GM21390 (cell line): ENCODE measurements at regions not wholly inside any gene's neighbourhood (a gene's known extent, or its start where the extent isn't known, plus 50 kb on each side); places are given as distances from the start of the nearest gene placed in this dataset.

Experiments used
- ATAC-seq: cut with Tn5 transposase; IDR thresholded peaks from one replicate; pipeline ENCODE4 v1.9.1; 2021; ENCODE audit not compliant: unreplicated experiment

DNA sequence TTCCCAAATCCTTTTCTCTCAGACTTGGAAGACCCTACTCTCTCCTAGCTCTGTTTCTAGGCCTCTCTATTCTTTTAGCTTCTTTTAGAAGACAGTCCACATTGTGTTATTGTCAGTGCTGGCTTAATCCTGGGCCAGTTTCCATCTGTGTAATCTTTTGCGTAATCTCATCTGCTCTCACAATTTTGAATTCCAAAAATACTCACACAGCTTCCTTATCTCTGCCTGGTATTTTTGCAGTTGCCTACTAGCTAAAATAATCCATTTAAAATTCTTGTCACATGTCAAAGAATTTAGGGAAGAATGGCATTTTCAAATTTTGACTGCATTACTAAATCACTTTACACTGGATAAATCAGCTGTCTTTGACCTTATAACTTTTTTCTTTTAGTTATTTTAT, 200.6 kb upstream of the MEX3C start:
- ATAC-seq, result no peak

DNA sequence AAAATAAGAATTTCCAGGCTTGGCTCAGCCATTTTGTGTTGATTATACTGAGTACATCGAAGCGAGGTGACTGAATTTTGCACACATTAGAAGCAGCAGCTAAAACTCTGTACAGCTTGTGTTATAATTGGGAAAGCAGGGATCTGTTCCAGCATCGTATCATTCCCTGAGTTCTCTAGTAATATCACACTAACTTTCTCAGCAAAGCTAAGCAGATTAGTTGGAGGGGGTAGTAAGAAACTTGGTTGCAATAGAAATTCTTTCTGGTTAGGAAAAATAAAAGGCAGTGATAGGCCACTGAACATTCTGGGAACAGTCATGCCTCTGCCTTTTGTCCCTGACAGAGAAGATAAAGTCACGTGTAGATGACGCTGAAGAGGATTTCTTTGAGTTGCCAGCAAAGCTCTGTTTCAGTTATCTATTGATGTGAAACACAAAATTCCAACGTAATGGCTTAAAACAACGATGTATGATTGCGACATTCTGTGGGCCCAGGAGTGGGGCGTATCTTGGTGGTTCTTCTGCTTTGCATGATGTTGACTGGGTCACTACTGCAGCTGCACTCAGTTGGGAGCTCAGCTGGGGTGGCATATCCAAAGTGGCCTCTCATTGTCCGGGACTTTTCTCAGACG, 202.1 kb upstream of the MEX3C start:
- ATAC-seq, result no peak

DNA sequence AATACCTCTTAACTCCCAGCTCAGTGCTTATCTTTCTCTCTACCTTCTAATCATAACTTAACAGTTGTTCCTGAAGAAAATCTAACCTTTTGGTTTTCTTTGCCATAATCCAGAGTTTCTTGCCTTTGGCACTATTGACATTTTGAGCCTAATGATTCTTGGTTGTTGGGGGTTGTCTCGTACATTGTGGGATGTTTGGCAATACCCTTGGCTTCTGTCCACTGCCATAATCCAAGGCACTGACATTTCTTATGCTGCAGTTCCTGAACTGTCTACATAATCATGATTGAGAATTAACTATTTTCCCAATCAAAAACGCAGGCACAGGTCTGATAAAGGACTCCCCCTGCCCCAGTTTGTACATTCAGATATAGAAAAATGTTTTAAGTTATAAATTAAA, 203.2 kb upstream of the MEX3C start:
- ATAC-seq, result no peak

DNA sequence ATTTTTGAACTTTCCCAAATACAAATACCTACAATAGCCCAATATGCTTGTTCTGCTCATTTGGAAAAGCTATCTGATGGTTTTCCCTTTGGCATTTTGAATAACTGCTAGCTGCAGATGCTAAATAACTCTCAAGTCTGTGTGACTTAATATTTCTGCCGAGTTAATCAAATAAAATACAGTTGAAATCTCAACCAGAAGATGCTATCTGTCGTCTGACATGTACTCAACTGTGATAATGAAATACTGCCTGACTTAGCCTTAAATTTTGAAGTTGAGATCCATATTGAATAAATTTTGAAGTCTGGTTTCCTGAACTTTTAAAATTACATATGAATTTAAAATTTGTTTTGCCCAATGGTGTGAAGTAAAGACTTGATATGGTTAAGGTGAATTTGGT, 204.4 kb upstream of the MEX3C start:
- no peak for ATAC-seq

DNA sequence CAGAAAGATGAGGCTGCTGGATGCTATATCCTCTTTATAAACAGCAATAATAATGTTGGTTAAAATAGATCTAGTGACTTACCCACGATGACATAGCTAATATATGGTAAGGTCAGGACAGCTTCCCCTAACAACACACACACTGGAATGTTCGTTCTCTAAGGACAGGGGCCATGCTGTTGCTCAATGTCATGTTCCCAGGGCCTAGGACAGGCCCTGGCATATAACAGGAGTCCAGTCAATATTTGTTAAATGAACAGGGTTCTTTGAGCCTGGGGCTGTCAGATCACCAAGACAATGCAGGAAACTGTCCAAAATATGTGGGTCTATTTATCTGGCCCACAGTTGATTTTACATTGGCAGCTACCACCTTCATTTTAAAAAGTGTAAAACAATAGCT, 207.1 kb upstream of the MEX3C start:
- ATAC-seq, result no peak

DNA sequence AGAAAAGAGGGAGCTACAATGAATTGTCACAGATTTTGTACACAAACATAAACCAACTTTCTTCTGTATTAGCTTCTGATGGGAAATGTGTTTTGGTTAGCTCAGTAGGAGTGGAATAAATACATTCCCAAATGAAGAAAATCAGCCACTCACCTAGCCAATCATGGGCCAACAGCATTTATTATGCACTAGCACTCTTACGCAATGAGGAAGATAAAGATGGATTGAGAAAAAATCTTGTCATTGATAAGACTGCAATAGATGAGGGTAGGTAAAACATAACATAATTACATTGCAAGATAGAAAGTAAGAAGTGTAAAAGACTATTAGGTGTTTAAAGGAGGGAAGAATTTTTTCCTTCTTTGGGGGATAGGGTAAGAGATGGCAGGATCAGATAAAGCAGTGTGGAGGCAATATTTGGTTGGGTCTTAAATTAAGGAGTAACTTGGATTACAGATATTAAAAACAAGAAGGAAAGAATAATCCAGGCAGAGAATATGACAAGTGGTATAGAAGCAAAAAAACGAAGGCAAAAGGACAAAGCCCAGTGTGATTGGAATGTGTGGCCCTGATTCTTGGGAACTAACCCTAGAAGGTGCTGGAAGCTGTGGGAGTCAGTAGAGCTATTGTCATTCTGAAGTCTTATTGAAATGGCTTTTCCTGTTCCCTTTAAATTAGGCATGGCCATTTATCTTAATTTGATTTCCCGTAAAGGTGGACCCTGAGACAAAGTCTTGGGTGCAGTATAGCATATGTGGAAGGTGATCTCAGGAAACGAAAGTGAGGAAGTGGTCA, 208.4 kb upstream of the MEX3C start:
- ATAC-seq, result no peak

DNA sequence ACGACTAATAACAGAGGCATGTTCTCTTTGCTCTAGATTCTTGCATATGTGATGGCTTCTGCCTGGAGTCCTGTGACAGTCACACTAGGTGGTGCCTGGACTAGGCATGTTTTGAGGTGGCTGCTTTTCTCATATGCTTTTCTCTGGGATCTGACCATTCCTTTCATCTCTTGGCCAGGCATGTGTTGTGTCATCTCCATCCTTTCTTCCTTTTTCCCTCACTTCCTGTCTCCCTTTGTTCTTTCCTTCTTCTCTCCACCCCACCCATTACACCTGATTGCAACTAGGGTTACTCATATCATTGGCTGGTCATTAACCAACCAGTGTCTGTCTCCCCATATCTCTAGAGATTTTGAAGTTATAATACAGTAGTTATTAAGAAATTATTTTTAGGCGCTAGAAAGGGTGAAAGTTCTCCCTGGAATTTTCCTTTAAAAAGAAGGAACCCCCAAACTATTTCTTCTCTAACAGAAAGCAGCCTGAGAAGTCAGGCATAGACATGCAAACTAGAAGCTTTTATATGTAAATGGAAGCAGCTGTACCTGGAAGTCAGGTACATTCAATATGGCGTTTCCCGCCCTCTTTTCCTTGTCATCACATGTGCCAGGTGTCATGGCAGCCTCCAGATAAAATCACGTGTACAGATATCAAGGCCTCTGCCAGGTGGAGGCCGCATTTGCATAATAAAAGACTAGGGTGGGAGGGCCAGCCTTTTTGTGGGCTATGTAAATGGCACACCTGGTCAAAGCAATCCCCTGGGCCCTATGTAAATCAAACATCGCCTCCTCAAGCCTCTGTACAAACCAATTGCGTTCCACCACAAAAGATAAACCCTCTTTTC, 220.4 kb upstream of the MEX3C start:
- ATAC-seq, result no peak

DNA sequence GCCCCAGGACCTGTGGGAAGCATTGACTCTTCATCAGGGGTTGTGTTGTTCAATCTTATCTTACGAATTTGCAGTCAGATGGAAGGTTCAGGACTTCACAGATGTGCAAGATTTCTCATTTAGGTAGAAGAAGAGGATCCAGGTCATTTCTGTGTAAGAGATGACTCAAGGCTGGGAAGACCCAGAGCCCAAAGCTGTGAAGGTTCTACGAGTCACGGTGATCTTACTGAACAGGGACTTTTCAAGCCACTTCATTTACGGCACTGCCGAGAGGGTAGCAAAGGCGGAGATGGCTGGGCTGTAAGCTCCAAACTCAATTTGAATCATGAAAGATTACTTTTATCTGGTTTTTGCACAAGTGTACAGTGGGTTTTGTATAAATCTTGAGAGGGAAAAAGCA, 228.0 kb upstream of the MEX3C start:
- peak; percentile 60 for ATAC-seq

DNA sequence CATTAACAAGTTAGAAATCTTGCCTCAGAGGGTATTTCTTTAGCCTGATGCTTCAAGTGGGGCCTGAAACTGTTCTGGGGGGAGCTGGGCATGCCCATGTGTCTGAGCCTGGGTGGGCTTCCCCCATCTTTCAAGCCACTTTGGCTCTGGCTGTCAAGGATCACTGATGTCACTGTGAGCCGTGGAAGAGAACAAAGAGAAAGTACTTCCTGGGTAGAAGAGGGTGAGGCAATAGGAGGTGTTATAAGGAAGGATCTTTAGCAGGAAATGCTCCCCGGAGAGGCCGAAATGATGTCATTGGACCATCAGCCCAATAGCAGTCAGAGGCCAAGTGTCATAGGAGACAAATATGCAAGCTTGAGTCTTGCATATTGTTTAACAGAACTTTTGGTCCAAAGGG, 228.4 kb upstream of the MEX3C start:
- ATAC-seq, result peak; percentile 45

DNA sequence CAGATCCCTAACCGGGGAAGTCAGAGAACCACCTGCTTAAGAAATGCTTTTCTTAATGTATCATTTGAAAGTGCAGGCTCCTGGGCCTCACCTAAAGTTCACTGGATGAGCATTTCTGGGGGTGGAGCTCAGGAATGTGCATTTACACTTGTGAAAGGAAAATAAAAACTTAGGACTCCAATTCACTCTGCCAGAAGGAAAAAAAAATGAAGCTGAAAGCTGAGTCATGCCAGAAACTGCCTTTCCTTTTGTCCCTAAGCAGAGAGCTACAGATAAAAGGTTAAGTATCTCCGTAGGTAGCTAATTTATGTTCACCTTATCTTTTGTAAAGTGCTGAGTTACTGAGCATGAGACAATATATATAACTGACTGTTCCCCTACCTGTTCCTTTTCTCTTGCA, 229.5 kb upstream of the MEX3C start:
- no peak for ATAC-seq

DNA sequence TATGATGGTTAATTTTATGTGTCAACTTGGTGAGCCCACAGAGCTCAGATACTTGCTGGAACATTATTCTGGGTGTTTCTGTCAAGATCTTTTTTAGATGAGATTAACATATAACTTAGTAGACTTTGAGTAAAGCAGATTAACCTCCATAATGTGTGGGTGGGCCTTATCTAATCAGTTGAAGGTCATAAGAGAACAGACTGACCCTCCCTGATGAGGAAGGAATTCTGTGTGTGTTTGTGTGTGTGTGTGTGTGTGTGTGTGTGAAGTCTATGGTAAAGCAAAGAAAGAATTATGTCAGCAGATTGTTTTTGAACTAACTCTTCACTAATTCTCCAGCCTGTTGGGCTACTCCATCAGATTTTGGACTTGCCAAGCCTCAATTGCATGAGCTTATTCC, 232.2 kb upstream of the MEX3C start:
- no peak for ATAC-seq

DNA sequence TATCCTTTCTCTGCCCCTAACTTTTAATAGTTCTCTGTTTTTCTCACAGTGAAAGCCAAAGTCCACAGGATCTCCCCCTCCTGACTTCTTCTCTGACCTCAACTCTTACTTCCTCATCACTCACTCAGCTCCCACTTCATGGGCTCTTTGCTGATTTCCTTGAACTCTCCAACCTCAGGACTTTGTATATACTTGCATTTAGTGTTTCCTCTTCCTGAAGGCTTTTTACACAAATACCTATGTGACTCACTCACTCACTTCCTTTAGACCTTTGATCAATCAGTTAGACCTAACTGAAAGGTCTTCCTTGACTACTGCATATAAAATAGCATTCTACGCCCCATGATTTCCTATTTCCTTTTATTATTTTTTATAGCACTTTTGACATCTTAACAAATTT, 233.1 kb upstream of the MEX3C start:
- no peak for ATAC-seq

DNA sequence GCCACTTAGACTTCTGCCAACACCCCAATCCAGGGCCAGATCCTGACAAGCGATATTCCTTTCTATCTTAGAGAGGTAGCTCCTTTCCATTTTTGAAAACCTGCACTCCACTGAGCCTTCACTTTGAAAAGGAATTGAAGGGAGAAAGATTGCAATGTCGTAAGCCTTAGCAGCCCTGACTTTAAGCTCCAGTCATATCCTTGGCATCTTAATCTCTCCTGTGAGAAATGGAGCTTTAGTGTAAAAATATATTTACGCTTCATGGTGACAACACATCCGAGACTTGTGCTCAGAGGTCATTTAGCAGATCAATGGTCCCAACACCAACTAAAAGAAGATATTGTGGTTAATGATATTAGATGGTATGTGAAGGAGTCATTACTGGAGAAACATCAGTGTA, 235.8 kb upstream of the MEX3C start:
- ATAC-seq, result no peak

DNA sequence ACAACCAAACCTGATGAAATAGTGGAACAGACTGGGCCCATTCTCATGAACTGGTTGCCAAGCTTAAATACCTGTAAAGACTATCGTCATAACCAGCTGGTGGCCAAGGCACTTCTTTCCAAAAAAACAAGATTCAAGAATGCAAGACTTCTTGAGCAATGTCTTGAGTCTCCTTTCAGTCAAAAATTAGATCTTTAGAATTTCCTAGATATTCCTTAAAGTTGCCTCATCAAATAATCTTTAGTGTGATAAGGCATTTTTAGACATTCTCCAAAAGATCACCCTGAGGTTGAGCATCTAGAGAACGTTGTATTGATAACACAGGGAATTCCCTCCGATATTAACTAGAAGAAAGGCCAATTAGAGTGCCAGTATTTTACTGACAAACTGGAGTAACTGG, 236.4 kb upstream of the MEX3C start:
- ATAC-seq, result no peak

DNA sequence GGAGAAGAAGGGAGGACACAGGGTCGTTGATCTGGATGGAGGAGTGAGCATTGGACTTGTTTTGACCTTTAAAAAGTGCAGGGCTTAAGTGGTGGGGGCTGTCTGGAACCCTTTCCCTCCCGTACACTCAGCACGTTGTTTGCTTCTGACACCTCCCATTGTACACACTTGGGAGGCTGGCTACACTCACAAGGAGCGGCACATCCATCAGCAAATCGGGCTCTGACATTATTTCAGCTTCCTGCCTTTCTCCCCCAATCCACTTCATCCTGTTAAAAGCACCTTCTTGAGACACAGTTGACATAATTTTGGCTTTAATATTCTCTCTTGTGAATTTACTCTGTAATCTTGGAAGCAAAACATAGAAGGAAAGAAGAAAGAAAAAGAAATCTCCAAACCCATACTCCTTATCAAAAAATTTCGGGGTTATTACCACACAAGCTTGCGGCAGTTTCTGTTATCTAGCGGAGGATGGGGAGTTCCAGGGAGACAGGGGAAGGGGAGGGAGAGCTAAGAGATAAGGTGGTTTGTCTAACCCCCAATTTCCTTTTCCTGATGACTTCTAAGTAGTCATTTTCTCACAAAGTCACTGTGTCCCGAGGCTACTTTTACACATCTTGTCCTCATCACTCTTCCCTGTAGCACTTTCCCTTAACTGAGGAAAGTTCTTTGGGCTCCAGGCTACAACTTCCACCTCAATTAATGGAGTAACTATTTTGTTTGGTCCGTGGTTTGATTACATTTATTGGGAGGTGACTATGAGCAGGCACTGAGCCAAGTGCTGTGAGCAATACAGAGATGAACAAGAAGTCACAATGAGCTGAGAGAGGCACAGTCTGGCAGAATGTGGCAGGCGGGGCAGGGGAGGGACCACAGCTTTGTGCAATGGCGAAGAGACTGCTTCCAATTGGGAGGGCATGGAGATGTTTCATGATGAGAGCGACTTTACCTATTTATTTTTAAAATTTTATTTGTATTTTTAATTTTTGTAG, 240.1 kb upstream of the MEX3C start:
- ATAC-seq, result no peak

DNA sequence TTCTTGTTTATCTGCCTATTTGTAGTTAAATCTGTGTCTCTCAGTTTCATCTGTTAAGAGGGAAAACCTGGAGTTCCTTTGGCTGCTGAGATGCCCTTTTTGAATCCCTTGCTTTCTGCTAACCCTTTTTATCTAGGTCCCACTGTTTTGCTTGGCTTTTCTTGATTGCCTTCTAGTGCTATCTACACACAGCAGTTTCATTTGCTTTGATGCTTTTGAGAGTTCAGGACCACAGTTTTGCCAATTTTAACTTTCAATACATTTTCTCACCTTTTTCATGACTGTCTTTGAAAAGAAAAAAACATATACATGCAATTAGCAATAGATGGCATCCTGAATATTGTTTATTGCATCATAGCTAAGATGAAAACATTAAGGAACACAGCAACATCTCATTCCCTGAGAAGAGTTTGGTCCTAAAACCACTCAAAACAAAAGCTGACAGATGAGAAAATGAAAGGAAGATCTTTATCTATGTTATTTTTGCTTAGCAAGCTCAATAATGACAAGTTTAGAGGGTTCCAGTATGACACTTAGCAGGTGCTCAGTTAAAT, 241.4 kb upstream of the MEX3C start:
- ATAC-seq, result no peak

DNA sequence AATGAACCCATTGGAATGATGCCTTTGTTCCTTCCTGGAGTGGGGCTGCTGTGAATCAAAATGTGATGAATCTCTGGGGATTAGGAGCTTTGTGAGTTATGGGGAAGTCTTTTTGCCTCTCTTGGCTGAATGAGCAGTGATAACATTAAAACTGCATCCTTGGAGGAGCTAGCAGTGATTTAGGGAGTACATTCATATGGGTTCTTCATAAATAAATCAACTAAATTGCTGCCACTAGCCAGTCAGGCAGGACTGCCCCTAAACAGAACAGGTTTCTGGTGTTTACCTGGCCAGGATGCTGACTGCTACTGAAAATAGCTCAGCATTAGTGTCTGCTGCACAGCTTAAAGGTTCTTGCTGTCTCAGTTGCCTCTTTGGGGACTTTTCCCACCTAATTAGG, 244.5 kb upstream of the MEX3C start:
- no peak for ATAC-seq

DNA sequence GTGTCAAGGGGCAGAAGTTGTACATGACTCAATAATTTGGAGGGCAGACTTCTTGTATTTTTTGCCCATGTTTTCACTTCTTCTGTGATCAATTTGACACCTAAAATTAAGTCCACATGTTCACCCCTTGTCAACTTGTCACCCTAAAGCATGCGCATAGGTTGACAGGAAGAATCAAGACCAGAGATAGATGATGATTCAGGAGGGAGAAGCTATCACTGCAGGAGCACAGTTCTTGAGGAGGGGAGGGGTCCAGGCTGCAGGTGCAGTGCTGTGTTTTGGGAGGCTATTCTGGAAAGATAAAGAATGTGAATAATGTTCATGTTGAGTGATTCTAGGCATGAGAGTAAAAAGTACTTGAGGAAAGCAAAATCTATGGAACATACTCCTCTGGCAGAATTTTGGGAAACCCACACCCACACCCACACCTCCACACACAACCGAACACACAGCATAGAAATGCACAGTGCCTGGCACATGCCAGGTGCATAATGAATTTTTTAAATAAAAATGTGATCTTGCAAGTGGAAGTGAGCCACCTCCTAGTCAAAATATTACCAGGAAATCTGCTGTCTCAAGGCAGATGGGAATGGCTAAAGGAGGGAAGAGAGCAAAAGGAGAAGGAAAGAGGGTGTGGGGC, 249.2 kb upstream of the MEX3C start:
- ATAC-seq, result no peak

DNA sequence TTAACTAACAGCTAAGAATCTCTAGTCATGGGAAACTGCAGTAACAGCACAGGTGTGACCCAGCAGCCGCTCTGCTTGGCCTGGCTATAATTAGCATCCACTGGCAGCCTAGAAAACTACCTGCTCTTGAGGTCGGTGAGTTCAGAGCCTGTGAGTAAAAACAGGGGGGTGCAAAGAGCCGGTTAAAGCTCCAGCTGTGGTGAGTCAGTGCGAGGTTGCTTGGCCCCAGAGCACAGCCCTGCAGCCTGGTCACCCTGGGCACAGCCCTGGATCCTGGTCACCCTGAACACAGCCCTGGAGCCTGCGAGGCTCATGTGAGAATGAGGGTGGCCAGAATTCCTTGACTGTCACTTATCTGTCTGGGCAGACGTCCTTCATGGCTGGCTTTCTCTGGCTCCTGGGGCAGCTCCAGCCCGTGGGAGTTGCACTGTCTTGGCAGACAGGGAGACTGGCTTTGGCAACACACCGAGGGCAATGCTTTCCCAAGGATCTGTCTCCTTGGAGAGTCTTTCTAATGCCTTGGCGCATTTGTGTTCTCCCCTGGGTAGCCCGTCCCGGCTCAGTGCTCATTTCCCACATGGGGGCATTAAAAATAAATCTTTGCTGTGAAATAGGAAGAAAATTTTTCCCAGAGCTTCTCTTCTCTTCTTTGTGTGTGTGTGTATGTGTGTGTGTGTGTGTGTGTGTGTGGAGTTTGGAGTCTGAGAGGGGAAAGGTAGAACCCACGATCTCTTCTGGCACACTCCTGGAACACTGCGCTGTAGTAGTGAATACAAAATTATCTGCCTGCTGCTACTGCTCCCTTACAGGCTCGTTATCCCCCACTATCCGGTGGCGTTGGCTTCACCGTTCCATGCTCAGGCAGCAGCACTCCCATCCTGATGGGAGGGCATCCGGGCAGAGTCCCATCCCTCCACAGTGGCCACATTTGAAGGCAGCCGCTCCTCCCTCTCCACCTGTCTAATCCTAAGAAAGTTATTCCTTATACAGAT, 250.2 kb upstream of the MEX3C start:
- ATAC-seq, result no peak
